HG02884 (cell line): ENCODE measurements at regions not wholly inside any gene's neighbourhood (a gene's known extent, or its start where the extent isn't known, plus 50 kb on each side); places are given as distances from the start of the nearest gene placed in this dataset.

ENCODE experiments used
- ATAC-seq: cut with Tn5 transposase; IDR thresholded peaks from one replicate; pipeline ENCODE4 v1.9.1; 2021; ENCODE audit warnings: mild to moderate bottlenecking, moderate library complexity; ENCODE audit not compliant: unreplicated experiment

DNA sequence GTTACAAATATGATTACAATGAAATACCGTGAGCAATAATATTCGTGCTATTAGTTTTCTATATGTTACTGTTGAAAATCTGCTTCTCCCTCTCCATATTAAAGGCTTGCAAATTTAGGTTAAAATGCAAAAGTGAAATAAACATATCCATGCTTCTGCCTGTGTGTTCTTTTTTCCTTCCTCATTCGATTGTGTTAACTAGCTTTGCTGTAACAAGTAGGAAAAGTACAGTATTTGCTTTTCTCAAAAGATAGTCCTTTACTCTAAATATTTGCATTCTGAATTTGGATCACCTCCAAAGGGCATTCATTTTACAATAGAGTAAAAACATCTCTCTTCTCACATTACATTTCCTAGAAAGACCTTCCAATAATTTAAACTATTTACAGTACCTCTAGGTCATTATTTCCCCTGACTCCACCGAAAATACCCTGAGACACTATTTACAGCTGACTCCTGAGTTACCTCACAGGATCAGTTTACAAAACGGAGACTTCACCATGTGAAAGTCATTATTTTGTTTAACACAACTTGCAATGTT, 835.0 kb upstream of the FANCL start:
- no peak for ATAC-seq

DNA sequence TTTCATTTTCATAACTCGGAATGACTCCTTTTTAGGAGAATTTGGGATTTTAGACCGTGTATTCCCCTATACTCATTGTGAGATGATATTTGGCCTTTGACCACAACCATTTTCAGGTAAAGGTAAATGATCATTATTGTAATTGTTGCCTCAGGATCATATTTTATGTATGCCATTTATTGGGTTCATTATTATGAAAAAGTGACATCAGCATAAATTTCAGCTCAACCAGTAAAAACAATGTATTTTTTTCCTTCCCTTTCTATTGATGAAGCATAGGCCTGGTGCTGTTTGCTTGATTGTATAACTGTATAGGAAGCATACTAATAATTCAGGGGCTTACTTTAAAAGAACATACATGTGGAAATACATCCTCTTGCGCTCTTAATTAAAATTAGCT, 832.9 kb upstream of the FANCL start:
- no peak for ATAC-seq

DNA sequence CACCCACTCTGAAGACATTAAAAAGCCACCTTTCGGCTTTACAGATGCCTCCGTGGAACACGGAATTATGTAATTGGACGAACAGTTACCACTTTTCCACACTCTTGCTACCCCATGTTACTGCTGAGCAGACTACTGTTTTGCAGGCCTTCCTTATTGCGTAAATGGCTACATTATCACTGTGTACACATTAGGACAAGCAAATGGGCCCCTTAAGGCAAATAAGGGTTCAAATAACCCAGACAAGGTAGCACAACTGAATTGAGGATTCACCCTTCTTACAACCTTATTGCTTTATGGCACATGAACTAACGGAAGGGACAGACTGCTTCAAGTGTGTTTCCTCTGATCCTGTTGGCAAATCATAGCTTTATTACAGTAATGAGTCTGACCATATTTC, 832.2 kb upstream of the FANCL start:
- ATAC-seq: no peak

DNA sequence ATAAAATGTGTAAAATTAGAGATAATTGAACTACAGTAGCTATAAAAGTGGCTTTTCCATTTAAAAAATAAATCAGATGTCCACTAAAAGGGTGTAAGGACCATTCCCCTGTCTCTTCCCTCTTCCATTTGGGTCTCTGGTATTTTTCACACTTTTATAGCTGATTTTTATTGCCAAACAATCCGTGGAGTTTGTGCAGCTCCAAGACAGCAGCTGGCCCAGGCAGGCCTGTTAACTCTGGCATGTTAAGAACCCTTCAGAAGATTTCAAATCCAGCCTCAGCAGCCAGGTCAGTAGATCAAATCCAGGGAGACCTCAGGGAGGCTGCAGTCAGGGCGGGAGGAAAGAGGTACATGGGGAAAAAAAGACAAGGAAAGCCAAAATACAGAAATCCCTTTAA, 827.1 kb upstream of the FANCL start:
- no peak for ATAC-seq

DNA sequence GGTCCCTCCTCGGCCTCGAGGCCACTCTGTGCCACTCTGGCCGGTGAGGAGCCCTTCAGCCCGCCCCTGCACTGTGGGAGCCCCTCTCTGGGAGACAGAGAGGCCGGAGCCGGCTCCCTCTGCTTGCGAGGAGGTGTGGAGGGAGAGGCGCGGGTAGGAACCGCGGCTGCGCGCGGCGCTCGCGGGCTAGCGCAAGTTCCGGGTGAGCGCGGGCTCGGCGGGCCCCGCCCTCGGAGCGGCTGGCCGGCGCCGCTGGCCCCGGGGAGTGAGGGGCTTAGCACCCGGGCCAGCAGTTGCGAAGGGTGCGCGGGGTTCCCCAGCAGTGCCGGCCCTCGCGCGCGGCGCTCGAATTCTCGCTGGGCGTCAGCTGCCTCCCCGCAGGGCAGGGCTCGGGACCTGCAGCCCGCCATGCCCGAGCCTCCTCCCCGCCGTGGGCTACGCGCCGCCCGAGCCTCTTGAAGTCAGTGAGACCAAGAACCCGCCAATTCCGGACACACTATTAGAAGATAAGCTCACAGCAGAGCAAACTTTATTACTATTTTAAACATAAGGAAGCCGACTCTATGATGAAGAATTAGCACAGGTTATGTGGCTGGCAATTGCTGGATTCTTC, 825.8 kb upstream of the FANCL start:
- no peak for ATAC-seq

DNA sequence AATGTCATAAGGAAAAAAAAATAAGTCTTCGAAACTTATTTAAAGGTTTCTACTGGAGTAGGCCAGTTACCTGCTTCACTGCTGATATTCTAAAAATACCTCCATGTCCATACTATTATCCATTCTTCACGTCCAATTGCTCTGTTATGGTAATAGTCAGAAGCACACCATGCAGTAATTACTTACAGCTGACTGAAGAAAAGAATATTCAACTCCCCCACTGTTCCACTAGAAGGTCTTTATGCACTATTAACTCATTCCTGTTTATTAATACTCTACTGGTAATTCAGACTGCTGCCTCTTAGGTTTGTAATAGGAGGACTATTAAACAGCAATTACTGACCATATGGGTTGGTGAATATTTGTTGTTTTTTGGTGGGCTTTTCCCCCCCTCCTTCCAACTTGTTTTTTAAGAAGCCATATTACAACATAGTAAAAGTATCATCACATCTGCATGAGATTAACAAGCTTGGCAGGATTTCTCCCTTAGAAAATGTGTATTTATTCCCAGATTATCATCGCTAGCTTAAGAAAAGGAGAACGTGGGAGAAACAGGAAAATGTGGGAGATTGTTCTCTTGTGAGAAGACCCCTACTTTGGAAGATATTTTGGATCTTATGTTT, 806.4 kb upstream of the FANCL start:
- no peak for ATAC-seq

DNA sequence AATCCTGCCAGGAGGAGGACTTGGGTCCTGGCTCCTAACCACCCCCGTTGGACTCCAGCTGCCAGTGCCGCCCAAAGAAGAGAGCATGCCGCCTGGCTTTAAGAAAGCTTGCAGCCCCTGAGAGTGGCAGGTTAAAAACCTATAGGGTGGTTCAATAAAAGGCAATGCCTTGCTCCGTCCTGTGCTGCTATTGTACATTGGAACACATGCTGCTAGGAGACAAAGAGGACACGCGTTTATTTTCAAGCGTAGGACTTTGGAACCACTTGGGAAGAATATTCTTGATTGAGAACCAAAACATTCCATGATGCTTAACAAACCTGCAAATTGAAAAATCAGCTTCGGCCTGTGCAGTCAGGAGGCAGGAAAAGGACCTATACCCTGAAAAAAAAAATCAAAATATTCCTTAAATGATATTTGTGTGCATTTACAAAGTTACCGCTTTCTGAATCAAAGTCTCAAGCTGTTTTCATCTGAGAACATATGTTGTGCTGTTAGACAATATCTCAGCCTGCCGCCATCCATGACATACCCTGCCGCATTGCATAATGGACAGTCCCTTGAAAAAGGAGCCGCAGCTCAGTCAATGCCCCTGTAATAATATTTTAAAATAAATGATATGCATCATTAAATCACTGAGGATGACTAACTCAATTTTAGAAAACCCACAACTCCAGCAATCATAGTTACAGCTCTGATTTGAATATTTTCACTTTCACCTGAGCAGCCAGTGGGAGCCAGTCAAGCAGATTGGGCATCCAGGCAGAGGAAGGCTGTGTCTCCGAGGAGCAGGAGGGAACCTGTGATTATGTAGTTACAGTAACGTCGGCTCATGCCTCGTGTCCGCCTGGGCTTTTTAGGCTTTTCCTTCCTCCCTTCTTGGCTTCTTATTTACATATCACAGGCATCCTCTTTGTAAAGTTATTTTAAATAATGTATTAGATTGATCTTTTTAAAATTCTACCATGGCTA, 805.6 kb upstream of the FANCL start:
- no peak for ATAC-seq

DNA sequence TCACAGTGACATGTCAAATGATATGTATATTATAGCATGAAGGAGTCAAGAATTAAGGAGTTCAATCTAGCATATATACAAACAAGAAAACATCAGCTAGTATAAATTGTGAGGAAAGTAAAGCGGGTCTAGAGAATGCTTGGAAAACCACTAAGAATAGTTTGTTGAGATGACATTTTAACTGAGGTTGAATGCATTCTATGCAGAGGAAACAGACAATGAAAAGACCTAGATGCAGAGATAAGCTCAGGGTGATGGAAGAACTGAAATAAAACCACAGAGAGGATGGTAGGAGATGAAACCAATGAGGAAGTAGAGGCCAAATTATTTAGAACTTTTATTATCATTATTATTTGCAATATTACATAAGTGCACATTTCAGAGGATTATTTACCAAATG, 803.6 kb upstream of the FANCL start:
- no peak for ATAC-seq

DNA sequence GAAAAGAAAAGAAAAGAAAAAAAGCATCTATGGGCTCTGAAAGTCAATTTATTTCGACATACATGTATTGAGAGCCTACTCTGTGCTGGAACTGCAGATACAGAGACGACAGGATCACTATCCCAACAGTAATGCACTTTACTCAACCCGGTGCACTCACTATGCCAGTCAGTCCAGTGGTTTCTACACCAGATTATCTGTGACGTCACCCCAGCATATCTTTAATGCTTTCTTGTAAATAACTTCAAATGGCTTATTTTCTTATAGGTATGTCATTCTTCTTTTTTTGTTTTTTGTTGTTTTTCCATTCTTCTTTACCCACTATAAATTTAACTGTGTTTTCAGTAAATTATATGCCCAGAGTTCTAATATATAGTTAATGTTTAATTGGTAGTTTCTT, 800.0 kb upstream of the FANCL start:
- no peak for ATAC-seq

DNA sequence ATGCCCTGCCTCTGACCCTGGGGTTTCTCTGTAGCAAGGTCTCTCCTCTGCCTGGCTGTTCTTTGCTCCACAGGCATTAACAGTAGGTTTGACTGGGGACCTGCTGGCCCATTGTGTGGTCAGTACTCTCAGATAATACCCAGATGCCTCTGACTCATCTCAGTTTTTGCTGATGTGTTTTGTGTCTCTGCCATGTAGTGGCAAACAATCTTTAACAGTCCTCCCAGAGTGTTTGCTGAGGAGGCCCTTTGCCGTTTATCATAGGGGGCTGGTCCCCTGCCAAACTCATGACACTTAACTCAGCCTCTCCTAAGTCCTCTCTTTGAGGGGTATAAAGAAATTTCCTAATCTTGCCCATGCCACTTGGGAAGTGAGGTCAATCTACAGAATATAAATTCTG, 793.7 kb upstream of the FANCL start:
- no peak for ATAC-seq

DNA sequence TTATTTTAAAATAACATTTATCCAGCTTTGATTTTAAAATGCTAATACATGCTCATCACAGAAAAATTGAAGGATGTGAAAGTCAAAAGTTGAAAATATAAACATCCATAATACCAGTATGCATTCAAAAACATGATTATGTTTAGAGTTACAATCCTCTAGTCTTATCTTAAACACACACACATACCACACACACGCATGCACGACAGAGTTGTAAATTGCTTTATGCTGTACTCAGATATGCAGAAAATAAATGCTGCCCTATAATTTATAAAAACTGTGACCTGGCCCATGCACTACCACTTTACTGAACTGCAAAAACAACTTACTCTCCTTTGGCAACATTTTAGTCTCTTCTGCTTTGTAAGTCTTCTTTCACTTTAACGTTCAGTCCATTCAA, 793.0 kb upstream of the FANCL start:
- ATAC-seq: no peak

DNA sequence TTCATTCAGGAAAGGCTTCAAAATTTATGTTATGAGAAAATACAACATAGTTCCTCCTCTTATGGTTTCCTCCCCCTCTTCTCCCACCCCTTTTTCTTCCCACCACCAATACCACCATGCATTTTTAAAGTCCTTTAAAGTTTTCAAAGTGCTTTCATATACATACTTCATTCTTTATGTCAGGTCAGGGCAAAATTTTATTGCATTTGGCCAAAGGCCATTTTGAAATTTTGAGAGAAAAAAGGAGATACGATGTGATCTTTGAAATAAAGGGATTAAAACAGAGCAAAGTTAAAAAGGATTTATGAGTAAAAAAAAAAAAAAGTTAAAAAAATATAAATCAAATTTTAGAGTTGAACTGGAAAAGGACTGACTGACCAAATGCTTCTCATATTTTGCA, 792.5 kb upstream of the FANCL start:
- ATAC-seq: no peak

DNA sequence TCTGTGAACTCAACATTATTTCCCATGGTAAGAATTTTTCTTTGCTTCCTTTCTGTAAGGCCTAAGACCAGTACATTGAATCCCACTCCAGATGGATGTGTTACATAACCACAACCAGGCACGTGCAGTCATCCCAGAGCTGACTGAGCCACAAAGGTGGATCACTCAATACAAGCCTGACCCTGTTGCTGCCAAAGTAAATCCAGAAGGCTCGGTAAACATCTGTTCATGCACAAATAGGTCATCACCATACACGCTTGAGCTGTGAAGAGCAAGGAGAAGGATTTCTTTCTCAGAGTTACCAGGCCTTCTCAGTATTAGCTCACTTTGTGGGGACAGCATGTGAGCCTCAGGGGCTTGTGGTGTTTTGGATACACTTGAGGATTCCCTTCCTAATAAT, 791.4 kb upstream of the FANCL start:
- no peak for ATAC-seq

DNA sequence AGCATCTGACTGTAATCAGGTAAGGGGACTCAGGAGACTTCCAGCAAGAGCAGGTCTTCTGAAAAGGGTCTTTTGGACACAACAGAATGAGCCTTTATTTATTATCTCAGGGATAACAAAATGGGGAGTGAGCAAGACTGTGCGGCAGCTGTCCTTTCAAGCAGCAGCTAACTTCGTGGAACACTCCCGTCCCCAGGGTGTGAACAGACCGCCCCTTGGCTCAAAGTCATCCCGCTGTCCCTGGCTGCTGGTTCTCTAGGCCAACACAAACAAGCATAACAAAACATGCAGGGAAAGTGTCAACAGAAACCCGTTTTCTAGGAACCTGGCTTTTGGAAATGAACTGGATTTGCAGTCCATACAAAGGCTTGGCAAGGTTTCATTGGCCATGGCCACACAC, 787.9 kb upstream of the FANCL start:
- ATAC-seq: no peak

DNA sequence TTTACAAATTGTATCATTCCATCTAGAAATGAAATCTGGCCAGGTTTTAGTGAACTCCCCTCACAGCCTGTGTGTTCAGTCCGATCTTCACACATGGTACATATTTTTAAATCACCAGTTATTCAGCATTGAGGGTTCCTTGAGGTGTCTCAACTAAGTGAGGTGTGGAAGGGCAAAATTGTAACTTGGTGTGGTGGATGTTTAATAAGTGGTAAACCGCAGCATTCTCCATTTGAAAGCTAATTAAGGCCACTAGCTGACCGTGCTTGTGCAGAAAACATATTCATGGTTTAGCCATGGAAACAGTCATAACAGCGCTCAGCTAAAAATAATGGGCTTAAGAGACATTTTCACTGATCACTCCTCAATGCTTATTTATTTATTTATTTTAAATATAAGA, 786.2 kb upstream of the FANCL start:
- no peak for ATAC-seq

DNA sequence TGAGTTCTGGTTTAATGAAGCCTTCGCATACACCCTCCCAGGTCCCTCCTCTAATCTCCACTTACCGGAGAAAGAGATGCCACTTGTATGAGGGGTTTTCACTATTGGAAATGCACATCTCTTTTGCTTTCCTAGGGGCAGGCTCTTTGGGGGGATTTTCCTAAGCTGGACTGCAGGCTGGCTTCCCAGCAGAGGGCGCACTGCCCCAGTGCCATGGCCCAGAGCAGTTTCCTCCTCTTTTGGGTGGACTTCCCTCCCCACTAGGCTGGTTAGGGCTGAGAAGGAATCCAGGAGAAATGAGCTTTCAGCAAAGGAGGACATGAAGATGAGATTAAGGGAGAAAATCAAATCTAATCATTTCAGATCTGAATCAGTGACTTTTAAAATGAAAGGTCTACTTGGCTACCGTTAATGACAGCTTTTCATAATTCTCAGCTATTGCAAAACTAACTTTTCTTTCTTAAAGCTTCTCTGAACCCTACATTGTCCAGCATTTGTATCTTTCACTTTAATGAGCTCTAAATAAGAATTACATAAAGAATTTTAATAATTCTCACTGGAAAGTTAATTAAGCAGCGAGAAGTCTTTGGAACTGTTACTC, 784.1 kb upstream of the FANCL start:
- ATAC-seq: peak; percentile 63

DNA sequence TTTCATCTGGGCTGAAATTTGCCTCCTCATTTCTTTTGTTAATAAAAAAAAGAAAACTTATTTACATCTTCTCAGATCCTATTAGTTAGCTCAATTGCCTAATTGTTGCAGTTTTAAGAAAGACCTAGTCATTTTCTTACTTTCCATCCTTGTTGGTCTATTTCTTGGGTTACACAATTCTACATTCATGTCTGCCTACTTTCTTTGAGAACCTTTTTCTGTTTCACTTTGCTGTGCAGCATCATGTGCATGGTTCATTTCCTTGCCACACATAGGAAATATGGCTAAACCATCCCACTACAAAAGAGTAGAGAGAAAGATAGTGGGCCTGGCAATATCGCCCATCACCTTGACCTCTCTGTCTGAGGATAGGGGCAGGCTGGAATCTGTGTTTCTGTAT, 780.7 kb upstream of the FANCL start:
- no peak for ATAC-seq

DNA sequence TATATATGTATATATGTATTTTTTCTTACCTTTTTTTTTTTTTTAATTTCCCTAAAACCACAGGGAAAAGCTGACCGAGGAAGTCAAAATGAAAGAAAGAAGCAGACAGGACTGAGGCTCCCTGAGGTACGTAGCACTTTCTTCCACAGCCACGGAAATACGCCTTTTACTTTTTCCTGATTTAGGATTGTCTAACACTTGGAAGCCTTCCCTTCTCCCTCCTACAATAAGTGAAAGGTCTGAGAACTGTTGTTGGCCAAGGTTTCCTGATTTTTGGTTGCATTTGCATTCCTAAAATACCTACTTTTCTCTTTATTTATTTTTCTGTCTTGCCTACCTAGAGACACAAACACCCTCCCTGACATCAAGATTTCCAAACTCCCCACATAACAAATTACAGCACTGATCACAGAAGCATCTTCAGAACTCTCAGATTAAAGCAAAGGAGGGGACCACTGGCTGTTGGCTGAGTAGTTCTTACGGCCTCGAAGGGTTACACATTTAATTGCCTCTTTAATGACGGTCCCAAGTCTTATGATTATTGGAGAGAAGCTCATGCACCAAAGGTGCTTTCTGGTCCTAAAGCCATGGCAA, 778.5 kb upstream of the FANCL start:
- no peak for ATAC-seq

DNA sequence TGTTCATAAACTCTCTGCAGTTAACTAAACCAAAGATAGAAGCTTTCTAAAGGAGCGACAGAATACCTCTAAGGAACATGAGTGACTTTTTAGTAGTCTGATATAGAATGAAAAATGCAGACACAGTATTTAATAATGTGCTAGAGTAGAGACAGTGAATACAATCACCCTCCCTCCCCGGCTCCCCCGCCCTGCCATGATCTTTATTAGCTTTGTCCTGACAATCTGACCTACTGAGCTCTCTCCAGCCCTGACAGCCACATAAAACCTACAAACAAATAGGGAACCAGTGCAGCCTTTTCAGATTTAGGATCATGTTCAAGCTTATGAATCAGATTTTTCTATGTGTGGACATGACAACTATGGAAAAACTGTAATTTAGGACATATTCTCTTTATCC, 777.6 kb upstream of the FANCL start:
- no peak for ATAC-seq

DNA sequence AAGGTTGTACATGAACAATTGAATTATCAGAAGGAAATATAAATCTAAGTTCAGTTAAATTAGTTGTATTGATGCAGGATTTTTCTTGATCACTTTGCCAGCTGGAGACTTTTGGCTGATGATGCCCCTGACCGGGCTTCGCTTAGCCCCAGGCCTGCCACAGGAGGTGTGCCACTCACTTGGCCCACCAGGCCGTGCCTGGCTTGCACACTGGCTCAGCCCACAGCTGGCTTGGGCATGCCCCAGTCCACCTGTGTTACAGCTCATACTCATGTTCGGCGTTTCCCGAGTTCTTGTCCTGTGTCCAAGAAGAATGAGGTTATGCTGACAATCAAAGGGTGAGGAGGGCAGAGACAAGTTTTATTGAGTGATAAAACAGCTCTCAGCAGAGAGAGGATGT, 773.9 kb upstream of the FANCL start:
- ATAC-seq: no peak

DNA sequence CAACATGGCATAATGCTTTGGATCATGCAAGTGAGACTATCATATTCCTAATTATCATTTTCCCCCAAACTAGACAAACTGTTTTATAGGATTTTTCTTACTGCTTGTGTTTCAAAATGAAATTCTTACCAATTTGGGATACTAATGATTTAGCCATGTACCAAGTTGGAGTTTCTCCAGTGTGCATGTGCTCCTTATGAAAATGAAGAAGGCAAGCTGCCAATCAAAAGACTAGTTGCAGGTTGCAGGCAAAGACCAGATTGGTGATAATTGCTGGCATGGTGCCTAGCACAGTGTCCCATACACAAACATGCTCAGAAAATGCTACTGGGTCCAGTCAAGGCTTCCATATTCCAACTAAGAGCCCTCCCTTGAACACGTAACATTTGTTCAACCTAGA, 771.8 kb upstream of the FANCL start:
- ATAC-seq: no peak
